Right atrium auricular region (tissue), 2 donors: ENCODE measurements at regions not wholly inside any gene's neighbourhood (a gene's known extent, or its start where the extent isn't known, plus 50 kb on each side); places are given as distances from the start of the nearest gene placed in this dataset.
"Not testable (repeated sequence)": the region's sequence is repeated elsewhere in the genome, so short reads cannot be mapped to it uniquely, and the experiment has no call there.

Experiments
- DNase-seq: peaks from one replicate; pipeline ENCODE4 v3.0.0-alpha.2; 2019; ENCODE audit warnings: low spot score
- H3K27ac ChIP-seq, 2 donors: fragments of 200-600 bp; sonication (generic); 1 replicate in 1 of 2; 2 replicates in 1 of 2; pipeline ENCODE4 v1.5.1; 2016 to 2019
- H3K27me3 ChIP-seq, 2 donors: fragments of 200-600 bp; sonication (generic); one replicate each; pipeline versions ENCODE4 v1.5.1 to v1.6.0; 2017 to 2019
- H3K36me3 ChIP-seq: fragments of 200-600 bp; sonication (generic); one replicate; pipeline ENCODE4 v1.5.1; 2016
- H3K4me1 ChIP-seq, 2 donors: fragments of 200-600 bp; sonication (generic); one replicate each; pipeline versions ENCODE4 v1.5.1 to v1.6.0; 2017 to 2019
- H3K4me3 ChIP-seq, 2 donors: fragments of 200-600 bp; sonication (generic); 1 replicate in 1 of 2; 2 replicates in 1 of 2; pipeline ENCODE4 v1.5.1; 2017 to 2019; ENCODE audit warnings: mild to moderate bottlenecking in 1 of 2, moderate library complexity in 1 of 2
- H3K9me3 ChIP-seq, 2 donors: fragments of 200-600 bp; sonication (generic); one replicate each; pipeline ENCODE4 v1.5.1; 2019
- TF ChIP-seq, protein P1 (sequence below), 2 donors: fragments of 200-600 bp; sonication (generic); IDR thresholded peaks; one replicate each; pipeline ENCODE4 v1.5.1; 2019; ENCODE audit warnings: antibody characterized with exemption in 2 of 2

DNA sequence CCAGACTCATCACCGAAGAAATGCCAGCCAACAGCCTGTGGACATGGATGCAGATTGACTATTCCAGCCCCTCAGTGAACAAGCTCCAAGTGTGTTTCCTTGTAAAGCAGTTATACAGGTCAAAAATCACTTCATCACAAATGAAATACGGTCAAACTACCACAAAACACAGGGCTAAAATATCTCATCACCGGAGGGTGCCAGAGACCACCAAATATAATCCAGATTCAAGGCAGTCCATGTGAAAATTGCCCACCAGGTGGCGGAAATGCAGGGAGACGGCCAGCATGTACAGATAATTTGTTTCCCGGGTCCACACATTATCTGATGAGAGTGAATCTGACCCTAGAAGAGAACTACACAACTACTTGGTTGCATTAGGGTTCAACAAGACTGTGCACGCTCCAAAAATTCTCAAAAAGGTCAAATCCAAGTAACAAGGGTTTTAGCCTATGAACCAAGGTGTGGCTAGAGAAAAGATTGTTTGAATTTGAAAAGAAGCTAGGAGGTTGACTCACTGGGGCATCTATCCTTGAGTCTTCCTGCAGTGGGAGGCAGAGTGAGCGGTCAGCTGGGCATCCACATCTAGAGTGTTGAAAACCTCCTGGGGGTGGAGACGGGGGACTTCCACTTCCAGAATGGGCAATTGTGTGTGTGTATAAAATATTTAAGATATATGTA lies 71.7 kb downstream of the IGLL5 start:
- DNase-seq = peak; percentile 78
- no peaks in the 10 kb centered on the region for H3K36me3 ChIP-seq
- peak overlapping the region in 1 of 2 donors; percentile 43 for H3K27ac ChIP-seq
- TF ChIP-seq, protein P1, sequence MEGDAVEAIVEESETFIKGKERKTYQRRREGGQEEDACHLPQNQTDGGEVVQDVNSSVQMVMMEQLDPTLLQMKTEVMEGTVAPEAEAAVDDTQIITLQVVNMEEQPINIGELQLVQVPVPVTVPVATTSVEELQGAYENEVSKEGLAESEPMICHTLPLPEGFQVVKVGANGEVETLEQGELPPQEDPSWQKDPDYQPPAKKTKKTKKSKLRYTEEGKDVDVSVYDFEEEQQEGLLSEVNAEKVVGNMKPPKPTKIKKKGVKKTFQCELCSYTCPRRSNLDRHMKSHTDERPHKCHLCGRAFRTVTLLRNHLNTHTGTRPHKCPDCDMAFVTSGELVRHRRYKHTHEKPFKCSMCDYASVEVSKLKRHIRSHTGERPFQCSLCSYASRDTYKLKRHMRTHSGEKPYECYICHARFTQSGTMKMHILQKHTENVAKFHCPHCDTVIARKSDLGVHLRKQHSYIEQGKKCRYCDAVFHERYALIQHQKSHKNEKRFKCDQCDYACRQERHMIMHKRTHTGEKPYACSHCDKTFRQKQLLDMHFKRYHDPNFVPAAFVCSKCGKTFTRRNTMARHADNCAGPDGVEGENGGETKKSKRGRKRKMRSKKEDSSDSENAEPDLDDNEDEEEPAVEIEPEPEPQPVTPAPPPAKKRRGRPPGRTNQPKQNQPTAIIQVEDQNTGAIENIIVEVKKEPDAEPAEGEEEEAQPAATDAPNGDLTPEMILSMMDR (IDR thresholded peaks at IDR 0.05) = peak; percentile 88 to 93
- H3K27me3 ChIP-seq = no peaks in the 10 kb centered on the region
- no peaks in the 10 kb centered on the region for H3K4me1 ChIP-seq
- H3K9me3 ChIP-seq = peaks cover 0 to 17% of the 10 kb centered on the region in 2 donors
- H3K4me3 ChIP-seq = no peak overlapping the region

- Histone ChIP-seq H3K9me3 (peaks cover 0 to 24% of the 10 kb centered on the region in 2 donors), H3K27me3 (no peaks in the 10 kb centered on the region), H3K4me1 (no peaks in the 10 kb centered on the region), H3K36me3 (no peaks in the 10 kb centered on the region), H3K27ac (peak overlapping the region in 1 of 2 donors; percentile 3), H3K4me3 (no peak overlapping the region)
- TF ChIP-seq, protein P1 (IDR thresholded peaks at IDR 0.05) = no peak
- no peak for DNase-seq
These were observed 72.7 kb downstream of the IGLL5 start for GRCh38 chr22:22960307-22960706.

DNA sequence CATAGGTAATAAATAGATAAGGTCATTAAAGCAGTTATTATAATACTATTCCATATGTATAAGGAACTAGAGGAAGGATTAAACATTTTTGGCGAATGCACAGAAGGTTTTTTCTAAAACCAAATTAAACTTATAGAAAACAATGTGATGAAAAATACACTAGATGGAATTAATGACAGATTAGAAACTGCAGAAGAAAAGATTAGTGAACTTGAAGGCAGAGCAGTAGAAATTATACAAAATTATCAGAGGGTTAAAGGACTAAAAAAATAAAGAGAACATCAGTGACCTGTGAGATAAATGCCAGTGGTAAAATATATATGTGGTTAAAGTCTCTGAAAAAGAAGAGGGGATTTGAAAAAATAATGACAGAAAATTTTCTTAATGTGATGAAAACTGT lies 74.0 kb downstream of the IGLL5 start:
- Histone ChIP-seq H3K36me3 (no peaks in the 10 kb centered on the region), H3K27me3 (no peaks in the 10 kb centered on the region), H3K4me3 (no peak overlapping the region), H3K4me1 (no peaks in the 10 kb centered on the region), H3K27ac (no peak overlapping the region), H3K9me3 (peaks cover 0 to 24% of the 10 kb centered on the region in 2 donors)
- no peak for DNase-seq
- TF ChIP-seq, protein P1 (IDR thresholded peaks at IDR 0.05) = no peak

- DNase-seq = no peak
- Histone ChIP-seq H3K9me3 (peaks cover 0 to 10% of the 10 kb centered on the region in 2 donors), H3K4me1 (no peaks in the 10 kb centered on the region), H3K36me3 (no peaks in the 10 kb centered on the region), H3K27ac (no peak overlapping the region), H3K4me3 (no peak overlapping the region), H3K27me3 (no peaks in the 10 kb centered on the region)
- TF ChIP-seq, protein P1 (IDR thresholded peaks at IDR 0.05) = no peak
These were observed 80.8 kb downstream of the IGLL5 start for GRCh38 chr22:22968366-22968765.

- not testable (repeated sequence) for H3K36me3 ChIP-seq, H3K9me3 ChIP-seq
These were observed 85.0 kb downstream of the IGLL5 start for GRCh38 chr22:22972605-22973004.

GRCh38 chr22:22973336-22973735 lies 85.7 kb downstream of the IGLL5 start:
- TF ChIP-seq, protein P1 (IDR thresholded peaks at IDR 0.05) = no peak
- no peaks in the 10 kb centered on the region for H3K36me3 ChIP-seq
- no peak for DNase-seq

More at GRCh38 chr22:22972605-22973004, 85.0 kb downstream of the IGLL5 start:
- H3K4me1 ChIP-seq, DNase-seq, H3K27ac ChIP-seq, H3K27me3 ChIP-seq, H3K4me3 ChIP-seq: not testable (repeated sequence)

More at GRCh38 chr22:22973336-22973735, 85.7 kb downstream of the IGLL5 start:
- Histone ChIP-seq H3K4me3 (no peak overlapping the region), H3K27me3 (no peaks in the 10 kb centered on the region), H3K4me1 (no peaks in the 10 kb centered on the region), H3K27ac (no peak overlapping the region), H3K9me3 (no peaks in the 10 kb centered on the region)
